ENCODE measurements at regions not wholly inside any gene's neighbourhood (a gene's known extent, or its start where the extent isn't known, plus 50 kb on each side); places are given as distances from the start of the nearest gene placed in this dataset.

DNA sequence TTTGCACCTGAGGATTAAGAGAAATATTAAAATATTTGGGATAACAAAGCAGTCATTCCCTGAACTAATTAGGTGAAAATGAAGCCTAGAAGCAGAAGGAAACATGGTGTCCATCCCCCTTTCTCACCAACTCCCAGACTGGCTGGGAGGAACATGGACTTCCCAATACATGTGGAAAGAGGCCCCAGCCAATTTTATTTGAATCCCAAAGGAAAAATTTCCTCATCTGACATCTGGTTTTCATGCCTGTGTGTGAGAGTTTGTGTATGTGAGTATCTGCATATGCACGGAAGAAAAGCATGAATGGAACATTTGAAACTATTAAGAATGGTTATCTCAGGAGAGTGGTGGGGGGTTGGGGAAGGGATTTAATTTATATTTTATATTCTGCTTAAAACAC is 84.3 kb downstream of the COPS8 start:
- DNase-seq (ENCODE audit: low read depth) = no peak
- TF ChIP-seq, protein P1, sequence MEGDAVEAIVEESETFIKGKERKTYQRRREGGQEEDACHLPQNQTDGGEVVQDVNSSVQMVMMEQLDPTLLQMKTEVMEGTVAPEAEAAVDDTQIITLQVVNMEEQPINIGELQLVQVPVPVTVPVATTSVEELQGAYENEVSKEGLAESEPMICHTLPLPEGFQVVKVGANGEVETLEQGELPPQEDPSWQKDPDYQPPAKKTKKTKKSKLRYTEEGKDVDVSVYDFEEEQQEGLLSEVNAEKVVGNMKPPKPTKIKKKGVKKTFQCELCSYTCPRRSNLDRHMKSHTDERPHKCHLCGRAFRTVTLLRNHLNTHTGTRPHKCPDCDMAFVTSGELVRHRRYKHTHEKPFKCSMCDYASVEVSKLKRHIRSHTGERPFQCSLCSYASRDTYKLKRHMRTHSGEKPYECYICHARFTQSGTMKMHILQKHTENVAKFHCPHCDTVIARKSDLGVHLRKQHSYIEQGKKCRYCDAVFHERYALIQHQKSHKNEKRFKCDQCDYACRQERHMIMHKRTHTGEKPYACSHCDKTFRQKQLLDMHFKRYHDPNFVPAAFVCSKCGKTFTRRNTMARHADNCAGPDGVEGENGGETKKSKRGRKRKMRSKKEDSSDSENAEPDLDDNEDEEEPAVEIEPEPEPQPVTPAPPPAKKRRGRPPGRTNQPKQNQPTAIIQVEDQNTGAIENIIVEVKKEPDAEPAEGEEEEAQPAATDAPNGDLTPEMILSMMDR (IDR thresholded peaks at IDR 0.05; ENCODE audit: low read depth, low read length, missing control alignments) = no peak
- H3K4me3 ChIP-seq (ENCODE audit: low read depth, low read length) = no peak overlapping the region

DNA sequence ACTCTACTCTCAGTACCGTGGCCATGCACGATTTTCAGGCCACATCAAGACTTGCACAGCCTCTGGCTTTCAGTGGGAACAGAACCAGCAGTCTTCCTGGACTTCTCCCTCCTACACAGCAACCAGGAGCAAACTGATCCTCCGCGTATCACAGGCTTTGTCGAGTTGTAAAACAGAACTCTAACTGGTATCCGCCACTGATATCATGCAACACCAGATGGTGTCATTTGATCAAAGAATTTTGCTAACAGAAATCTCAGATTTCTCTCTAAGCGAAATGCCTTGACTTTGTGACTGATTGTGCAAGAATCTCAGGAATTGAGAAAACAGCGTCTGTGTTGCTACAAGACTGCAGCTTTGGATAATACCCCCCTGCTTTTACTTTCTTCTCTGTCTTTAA is 85.7 kb downstream of the COPS8 start:
- H3K4me3 ChIP-seq (ENCODE audit: low read depth, low read length) = no peak overlapping the region
- no peak for DNase-seq (ENCODE audit: low read depth)
- TF ChIP-seq, protein P1 (IDR thresholded peaks at IDR 0.05; ENCODE audit: low read depth, low read length, missing control alignments) = no peak

DNA sequence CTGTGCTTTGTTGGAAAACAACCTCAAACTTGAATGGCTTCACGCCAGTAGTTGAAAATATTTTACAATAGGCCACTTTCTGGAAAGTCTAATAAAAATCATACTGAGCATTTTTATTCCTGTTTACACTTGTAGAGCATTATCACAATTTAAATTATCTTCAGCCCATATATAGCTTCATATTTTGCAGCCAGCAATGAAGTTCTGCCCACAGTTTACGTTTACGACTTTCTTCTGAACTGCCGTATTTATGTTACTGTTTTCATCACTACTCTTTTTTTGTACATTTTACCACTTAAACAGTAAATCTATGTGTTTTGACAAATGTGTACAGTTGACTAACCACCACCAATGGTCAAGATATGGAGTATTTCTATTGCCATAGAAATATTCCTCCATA is 86.2 kb downstream of the COPS8 start:
- DNase-seq (ENCODE audit: low read depth) = no peak
- no peak overlapping the region for H3K4me3 ChIP-seq (ENCODE audit: low read depth, low read length)
- TF ChIP-seq, protein P1 (IDR thresholded peaks at IDR 0.05; ENCODE audit: low read depth, low read length, missing control alignments) = no peak

DNA sequence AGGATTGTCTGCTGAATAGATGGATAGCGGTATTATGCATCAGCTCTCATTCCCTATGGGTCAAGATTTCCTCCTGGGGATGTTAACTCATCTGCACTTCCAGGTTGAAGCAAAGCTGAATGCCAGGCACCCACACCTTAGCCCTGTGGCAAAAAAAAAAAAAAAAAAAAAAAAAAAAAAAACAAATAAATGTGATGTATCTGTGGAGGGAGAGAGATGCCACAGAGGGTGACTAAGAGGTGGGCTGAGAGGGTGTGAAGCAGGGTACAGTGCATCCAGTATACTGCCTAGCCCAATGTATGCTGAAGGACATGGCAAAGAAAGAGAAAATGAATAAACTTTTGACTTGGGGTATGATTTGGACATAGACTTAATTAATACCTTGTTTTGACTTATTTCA is 91.4 kb downstream of the COPS8 start:
- TF ChIP-seq, protein P1 (IDR thresholded peaks at IDR 0.05; ENCODE audit: low read depth, low read length, missing control alignments) = no peak
- no peak for DNase-seq (ENCODE audit: low read depth)
- H3K4me3 ChIP-seq (ENCODE audit: low read depth, low read length) = no peak overlapping the region

DNA sequence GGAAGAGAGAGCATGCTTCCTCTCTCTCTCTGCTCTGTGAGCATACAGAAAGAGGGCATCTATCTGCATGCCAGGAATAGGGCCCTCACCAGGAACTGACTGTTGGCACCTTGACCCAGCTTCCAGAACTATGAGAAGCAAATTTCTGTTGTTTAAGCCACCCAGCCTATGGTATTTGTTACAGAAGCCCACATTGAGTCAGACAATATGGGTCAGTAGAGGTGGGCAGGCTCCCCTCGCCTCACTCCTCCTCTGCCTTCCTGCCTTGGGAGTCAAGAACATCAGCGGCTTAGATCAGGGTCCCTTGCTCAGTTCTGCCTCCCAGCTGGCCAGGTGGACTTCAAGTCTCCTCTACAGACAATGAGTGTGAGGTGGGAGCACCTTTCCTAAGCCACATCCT is 92.3 kb downstream of the COPS8 start:
- no peak overlapping the region for H3K4me3 ChIP-seq (ENCODE audit: low read depth, low read length)
- no peak for DNase-seq (ENCODE audit: low read depth)
- TF ChIP-seq, protein P1 (IDR thresholded peaks at IDR 0.05; ENCODE audit: low read depth, low read length, missing control alignments) = no peak

DNA sequence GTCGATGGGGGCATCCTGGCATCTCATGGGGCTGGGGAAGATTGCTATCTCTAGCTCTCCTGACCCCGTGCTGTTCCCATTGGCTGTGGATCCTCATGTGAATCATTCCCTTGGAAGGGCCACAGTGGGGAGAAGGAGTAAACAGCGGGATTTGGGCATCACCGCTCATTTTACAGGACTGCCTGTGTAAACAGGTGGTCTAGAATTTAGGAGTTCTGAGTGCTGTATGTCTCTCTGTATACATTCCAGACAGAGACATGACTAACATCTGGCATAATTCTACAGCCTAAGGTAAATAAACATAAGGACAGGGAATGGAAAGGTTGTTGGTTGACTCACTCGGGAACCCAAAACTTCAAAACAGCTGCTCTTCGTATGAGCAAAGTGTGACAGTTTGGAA is 92.7 kb downstream of the COPS8 start:
- no peak overlapping the region for H3K4me3 ChIP-seq (ENCODE audit: low read depth, low read length)
- TF ChIP-seq, protein P1 (IDR thresholded peaks at IDR 0.05; ENCODE audit: low read depth, low read length, missing control alignments) = no peak
- DNase-seq (ENCODE audit: low read depth) = no peak

DNA sequence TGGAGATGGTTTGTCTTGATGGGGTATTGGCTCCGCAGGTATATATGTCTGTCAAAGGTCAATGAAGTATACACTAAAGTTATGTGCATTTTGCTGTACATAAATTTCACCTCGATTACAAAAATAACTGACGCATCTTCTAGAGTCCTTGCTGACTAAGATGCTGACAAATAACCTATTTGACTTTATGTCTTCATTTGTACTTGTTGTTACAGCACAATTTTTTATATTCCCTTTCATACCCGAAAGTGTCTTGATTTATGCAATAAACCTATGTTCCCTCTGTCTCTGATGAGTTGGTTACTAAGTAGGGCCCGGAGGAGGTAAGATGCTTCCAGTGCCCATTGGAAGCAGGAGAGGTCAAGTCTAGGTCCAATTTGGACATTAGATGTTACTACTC is 93.5 kb downstream of the COPS8 start:
- no peak overlapping the region for H3K4me3 ChIP-seq (ENCODE audit: low read depth, low read length)
- TF ChIP-seq, protein P1 (IDR thresholded peaks at IDR 0.05; ENCODE audit: low read depth, low read length, missing control alignments) = no peak
- no peak for DNase-seq (ENCODE audit: low read depth)
